ENCODE measurements at regions not wholly inside any gene's neighbourhood (a gene's known extent, or its start where the extent isn't known, plus 50 kb on each side); places are given as distances from the start of the nearest gene placed in this dataset.

DNA sequence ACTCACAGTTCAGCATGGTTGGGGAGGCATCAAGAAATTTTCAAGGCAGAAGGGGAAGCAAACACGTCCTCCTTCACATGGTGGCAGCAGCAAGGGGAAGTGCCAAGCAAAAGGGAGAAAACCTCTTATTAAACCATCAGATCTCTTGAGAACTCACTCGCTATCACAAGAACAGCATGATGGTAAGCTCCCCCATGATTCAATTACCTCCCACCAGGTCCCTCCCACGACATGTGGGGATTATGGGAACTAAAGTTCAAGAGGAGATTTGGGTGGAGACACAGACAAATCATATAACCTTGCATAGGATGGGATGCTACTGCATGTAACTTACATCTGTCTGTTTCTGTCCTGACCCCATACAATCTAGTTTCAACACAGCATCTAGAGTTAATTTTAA lies 511.8 kb upstream of the ARX start:
- no peak for TF ChIP-seq EP300 (IDR thresholded peaks at IDR 0.05)
- no peak for TF ChIP-seq POLR2A (IDR thresholded peaks at IDR 0.05)
- no peak for TF ChIP-seq CTCF (IDR thresholded peaks at IDR 0.05)
- TF ChIP-seq POLR2AphosphoS5 (IDR thresholded peaks at IDR 0.05): no peak
- 40 to 73% methylated on average over 1 to 2 of the region's 3 CpGs for WGBS, 2 donors (ENCODE audit: low coverage in 1 of 2)
- Histone ChIP-seq H3K27ac (no peak overlapping the region), H3K4me3 (no peak overlapping the region), H3K4me1 (no peaks in the 10 kb centered on the region), H3K36me3 (no peaks in the 10 kb centered on the region), H3K9me3 (no peaks in the 10 kb centered on the region), H3K27me3 (no peaks in the 10 kb centered on the region)
- ATAC-seq: no peak

- 71% methylated on average over 1 of the region's 1 CpG; no CpG with 5 or more reads in 1 of the 2 donors for WGBS, 2 donors (ENCODE audit: low coverage in 1 of 2)
- ATAC-seq: no peak
- no peak for TF ChIP-seq POLR2A (IDR thresholded peaks at IDR 0.05)
- TF ChIP-seq EP300 (IDR thresholded peaks at IDR 0.05): no peak
- no peak for TF ChIP-seq POLR2AphosphoS5 (IDR thresholded peaks at IDR 0.05)
- no peak for TF ChIP-seq CTCF (IDR thresholded peaks at IDR 0.05)
These were observed 515.3 kb upstream of the ARX start for GRCh38 chrX:25531096-25531495.

GRCh38 chrX:25534091-25534490 lies 518.3 kb upstream of the ARX start:
- H3K36me3 ChIP-seq: no peaks in the 10 kb centered on the region
- WGBS, 2 donors (ENCODE audit: low coverage in 1 of 2): 50% methylated on average over 1 of the region's 1 CpG; no CpG with 5 or more reads in 1 of the 2 donors
- no peaks in the 10 kb centered on the region for H3K4me1 ChIP-seq
- no peak for TF ChIP-seq CTCF (IDR thresholded peaks at IDR 0.05)
- no peak for TF ChIP-seq POLR2A (IDR thresholded peaks at IDR 0.05)
- TF ChIP-seq EP300 (IDR thresholded peaks at IDR 0.05): no peak
- TF ChIP-seq POLR2AphosphoS5 (IDR thresholded peaks at IDR 0.05): no peak
- no peak overlapping the region for H3K4me3 ChIP-seq
- no peak overlapping the region for H3K27ac ChIP-seq
- no peaks in the 10 kb centered on the region for H3K27me3 ChIP-seq
- H3K9me3 ChIP-seq: no peaks in the 10 kb centered on the region
- ATAC-seq: no peak

More at GRCh38 chrX:25531096-25531495, 515.3 kb upstream of the ARX start:
- no peak overlapping the region for H3K27ac ChIP-seq
- H3K4me1 ChIP-seq: no peaks in the 10 kb centered on the region
- H3K27me3 ChIP-seq: no peaks in the 10 kb centered on the region
- no peaks in the 10 kb centered on the region for H3K36me3 ChIP-seq
- H3K4me3 ChIP-seq: no peak overlapping the region
- no peaks in the 10 kb centered on the region for H3K9me3 ChIP-seq

DNA sequence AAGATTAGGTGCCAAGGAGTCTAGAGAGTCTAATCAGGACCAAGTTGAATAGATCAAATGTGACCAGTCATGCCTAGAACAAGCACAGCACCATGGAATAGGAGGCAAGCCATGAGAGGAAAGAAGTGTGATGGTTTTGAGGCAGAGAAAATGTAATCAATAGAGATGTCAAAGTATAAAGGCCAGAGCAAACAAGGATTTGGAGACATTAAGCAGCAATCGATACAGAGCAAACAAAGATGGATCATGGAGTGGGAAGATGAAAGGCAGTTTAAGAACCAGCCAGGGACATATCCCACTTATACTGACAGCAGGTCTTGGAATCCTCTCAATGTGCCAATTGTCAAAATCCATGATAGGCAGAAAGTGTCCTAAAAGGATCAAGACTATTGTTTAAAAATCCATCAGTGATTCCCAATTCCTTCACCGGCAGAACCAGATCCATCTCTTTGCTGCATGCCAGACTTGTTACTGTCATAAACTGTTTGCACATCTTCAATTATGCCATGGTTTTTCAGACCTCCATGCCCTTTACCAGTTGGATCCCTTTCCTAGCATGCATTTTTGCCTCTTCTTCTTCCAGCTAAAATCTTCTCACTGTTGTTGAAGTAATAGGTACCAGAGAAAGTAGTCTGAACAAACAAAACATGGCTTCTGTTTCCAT lies 520.7 kb upstream of the ARX start:
- no peak for ATAC-seq
- H3K4me3 ChIP-seq: no peak overlapping the region
- H3K36me3 ChIP-seq: no peaks in the 10 kb centered on the region
- no peaks in the 10 kb centered on the region for H3K27me3 ChIP-seq
- H3K9me3 ChIP-seq: no peaks in the 10 kb centered on the region
- H3K27ac ChIP-seq: no peak overlapping the region
- WGBS, 2 donors (ENCODE audit: low coverage in 1 of 2): 83 to 88% methylated on average over 1 to 2 of the region's 2 CpGs
- no peaks in the 10 kb centered on the region for H3K4me1 ChIP-seq
- TF ChIP-seq POLR2A (IDR thresholded peaks at IDR 0.05) (no peak), POLR2AphosphoS5 (IDR thresholded peaks at IDR 0.05) (no peak), EP300 (IDR thresholded peaks at IDR 0.05) (no peak), CTCF (IDR thresholded peaks at IDR 0.05) (no peak)

- no peak for TF ChIP-seq CTCF (IDR thresholded peaks at IDR 0.05)
- TF ChIP-seq EP300 (IDR thresholded peaks at IDR 0.05): no peak
- no peak for TF ChIP-seq POLR2A (IDR thresholded peaks at IDR 0.05)
- no peak overlapping the region for H3K4me3 ChIP-seq
- ATAC-seq: no peak
- no peak overlapping the region for H3K27ac ChIP-seq
- no peaks in the 10 kb centered on the region for H3K9me3 ChIP-seq
- H3K27me3 ChIP-seq: no peaks in the 10 kb centered on the region
- H3K4me1 ChIP-seq: no peaks in the 10 kb centered on the region
- no peaks in the 10 kb centered on the region for H3K36me3 ChIP-seq
- WGBS, 2 donors (ENCODE audit: low coverage in 1 of 2): 85 to 86% methylated on average over 3 to 4 of the region's 7 CpGs
These were observed 521.9 kb upstream of the ARX start for GRCh38 chrX:25537699-25538098.

Measured in gastroesophageal sphincter (tissue), 4 donors.